Esophagus squamous epithelium (tissue), 4 donors: ENCODE measurements at regions not wholly inside any gene's neighbourhood (a gene's known extent, or its start where the extent isn't known, plus 50 kb on each side); places are given as distances from the start of the nearest gene placed in this dataset.

Source experiments
- POLR2A ChIP-seq, 4 donors: fragments of 450-650 bp; IDR thresholded peaks; one replicate each; pipeline ENCODE4 v1.6.1; 2017; ENCODE audit warnings: antibody characterized with exemption in 4 of 4, mild to moderate bottlenecking in 4 of 4, moderate library complexity in 3 of 4
- TF ChIP-seq, protein P1 (sequence below), 6 experiments: fragments of 450-650 bp in 4 of 6; fragments of 200-600 bp in 2 of 6; sonication (generic) in 2 of 6; IDR thresholded peaks; one replicate each; pipeline ENCODE4 v1.5.1; 2016 to 2019; ENCODE audit warnings: antibody characterized with exemption in 6 of 6, mild to moderate bottlenecking in 4 of 6, moderate library complexity in 4 of 6

DNA sequence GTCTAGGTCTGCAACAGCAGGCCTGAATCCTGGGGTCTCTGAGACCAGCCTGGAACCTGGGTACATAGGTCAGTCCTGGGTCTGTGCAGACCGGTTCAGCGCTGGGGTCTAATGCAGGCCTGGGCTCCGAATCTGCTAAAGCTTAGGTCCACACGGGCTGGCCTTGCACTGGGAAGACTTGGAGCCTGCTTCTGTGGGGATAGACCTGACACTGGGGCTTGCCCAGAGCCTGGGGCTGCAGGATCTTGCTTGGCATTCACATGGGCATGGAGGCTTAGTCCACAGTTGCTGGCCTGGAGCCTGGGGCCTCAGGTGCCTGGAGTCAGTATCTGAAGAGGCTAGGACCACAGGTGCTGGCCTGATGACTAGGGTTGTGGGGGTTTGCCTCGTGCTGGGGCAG lies 369.8 kb upstream of the SEL1L start:
- no peak for TF ChIP-seq POLR2A (IDR thresholded peaks at IDR 0.05)
- TF ChIP-seq, protein P1, sequence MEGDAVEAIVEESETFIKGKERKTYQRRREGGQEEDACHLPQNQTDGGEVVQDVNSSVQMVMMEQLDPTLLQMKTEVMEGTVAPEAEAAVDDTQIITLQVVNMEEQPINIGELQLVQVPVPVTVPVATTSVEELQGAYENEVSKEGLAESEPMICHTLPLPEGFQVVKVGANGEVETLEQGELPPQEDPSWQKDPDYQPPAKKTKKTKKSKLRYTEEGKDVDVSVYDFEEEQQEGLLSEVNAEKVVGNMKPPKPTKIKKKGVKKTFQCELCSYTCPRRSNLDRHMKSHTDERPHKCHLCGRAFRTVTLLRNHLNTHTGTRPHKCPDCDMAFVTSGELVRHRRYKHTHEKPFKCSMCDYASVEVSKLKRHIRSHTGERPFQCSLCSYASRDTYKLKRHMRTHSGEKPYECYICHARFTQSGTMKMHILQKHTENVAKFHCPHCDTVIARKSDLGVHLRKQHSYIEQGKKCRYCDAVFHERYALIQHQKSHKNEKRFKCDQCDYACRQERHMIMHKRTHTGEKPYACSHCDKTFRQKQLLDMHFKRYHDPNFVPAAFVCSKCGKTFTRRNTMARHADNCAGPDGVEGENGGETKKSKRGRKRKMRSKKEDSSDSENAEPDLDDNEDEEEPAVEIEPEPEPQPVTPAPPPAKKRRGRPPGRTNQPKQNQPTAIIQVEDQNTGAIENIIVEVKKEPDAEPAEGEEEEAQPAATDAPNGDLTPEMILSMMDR (IDR thresholded peaks at IDR 0.05): no peak
